ENCODE measurements at regions not wholly inside any gene's neighbourhood (a gene's known extent, or its start where the extent isn't known, plus 50 kb on each side); places are given as distances from the start of the nearest gene placed in this dataset.

DNA sequence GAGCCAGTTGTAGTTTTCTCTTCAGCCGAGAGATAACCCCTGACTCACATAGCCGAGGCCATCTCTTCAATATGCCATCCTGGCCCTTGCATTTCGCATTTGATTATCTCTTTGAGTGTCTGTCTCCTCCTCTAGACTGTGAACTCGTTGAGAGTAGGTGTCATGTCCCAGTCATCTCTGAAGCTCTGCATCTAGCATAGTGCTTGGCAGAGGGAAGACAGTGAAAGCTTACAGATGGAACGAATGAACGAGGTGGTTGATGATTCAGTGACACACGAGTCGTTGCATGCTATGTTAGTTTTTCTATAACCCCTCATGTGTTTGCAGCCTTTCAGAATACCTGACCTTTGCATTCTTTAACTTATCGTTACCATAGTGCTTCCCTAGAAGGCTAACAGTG is 59.9 kb upstream of the CYRIA start:
- TF ChIP-seq, protein P1, sequence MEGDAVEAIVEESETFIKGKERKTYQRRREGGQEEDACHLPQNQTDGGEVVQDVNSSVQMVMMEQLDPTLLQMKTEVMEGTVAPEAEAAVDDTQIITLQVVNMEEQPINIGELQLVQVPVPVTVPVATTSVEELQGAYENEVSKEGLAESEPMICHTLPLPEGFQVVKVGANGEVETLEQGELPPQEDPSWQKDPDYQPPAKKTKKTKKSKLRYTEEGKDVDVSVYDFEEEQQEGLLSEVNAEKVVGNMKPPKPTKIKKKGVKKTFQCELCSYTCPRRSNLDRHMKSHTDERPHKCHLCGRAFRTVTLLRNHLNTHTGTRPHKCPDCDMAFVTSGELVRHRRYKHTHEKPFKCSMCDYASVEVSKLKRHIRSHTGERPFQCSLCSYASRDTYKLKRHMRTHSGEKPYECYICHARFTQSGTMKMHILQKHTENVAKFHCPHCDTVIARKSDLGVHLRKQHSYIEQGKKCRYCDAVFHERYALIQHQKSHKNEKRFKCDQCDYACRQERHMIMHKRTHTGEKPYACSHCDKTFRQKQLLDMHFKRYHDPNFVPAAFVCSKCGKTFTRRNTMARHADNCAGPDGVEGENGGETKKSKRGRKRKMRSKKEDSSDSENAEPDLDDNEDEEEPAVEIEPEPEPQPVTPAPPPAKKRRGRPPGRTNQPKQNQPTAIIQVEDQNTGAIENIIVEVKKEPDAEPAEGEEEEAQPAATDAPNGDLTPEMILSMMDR (IDR thresholded peaks at IDR 0.05) = no peak
- TF ChIP-seq POLR2A (IDR thresholded peaks at IDR 0.05) = no peak

Measured in prostate gland (tissue), 2 donors.